ENCODE measurements at regions not wholly inside any gene's neighbourhood (a gene's known extent, or its start where the extent isn't known, plus 50 kb on each side); places are given as distances from the start of the nearest gene placed in this dataset.
"Not testable (repeated sequence)": the region's sequence is repeated elsewhere in the genome, so short reads cannot be mapped to it uniquely, and the experiment has no call there.

- not testable (repeated sequence) for DNase-seq (ENCODE audit: low read depth)
These were observed 130.7 kb downstream of the UNC93B1 start for GRCh38 chr11:67873223-67873622.

GRCh38 chr11:67871168-67871567 lies 132.7 kb downstream of the UNC93B1 start:
- DNase-seq (ENCODE audit: low read depth): not testable (repeated sequence)

DNA sequence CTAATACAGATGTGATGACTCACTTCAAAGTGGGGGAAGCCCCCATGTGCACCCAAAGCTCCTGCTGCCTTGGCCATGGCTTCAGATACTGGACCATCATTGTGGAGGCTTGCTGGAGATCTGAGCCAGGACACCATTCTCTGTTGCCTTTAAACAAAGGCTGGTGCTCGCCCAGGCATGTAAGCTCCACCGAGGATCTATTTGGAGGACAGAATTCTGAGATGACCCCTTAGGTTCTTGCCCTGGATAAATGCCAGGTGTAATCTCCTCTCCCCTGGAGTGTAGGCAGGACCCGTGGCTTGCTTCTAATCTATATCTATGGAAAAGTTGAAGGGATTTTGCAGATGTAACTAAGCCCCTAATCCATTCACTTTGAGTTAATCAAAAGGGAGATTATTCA lies 141.0 kb downstream of the UNC93B1 start:
- not testable (repeated sequence) for DNase-seq (ENCODE audit: low read depth)

DNA sequence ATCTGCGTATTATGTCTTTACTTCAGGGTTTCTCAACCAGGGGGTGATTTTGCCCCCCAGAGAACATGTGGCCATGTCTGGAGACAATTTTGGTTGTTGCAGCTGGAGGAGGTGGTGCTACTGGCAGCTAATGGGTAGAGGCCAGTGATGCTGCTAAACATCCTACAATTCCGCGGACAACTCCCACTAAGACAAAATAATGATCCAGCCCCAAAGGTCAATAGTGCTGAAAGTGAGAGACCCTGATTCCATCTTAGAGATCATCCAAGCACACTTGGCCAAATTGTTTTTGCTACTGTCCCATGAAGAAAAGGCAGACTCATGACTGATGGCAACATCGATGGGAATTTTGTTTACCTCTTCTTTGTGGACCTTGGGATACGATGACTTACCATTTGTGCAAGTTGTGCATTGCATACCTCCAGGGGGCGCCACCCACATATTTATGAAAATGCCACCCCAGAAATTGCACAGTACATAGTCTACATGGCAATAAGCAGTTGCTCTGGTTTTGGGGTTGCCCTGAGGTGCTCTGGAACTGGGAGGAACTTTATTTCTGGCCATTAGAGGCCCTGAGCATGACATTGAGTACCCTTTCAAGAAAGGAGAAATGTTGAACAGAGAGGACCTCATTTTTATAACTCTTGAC lies 144.3 kb downstream of the UNC93B1 start:
- not testable (repeated sequence) for DNase-seq (ENCODE audit: low read depth)

- not testable (repeated sequence) for DNase-seq (ENCODE audit: low read depth)
These were observed 153.2 kb downstream of the UNC93B1 start for GRCh38 chr11:67850747-67851146.

- DNase-seq (ENCODE audit: low read depth): not testable (repeated sequence)
These were observed 154.1 kb downstream of the UNC93B1 start for GRCh38 chr11:67849766-67850165.

- not testable (repeated sequence) for DNase-seq (ENCODE audit: low read depth)
These were observed 155.7 kb downstream of the UNC93B1 start for GRCh38 chr11:67847896-67848875.

- DNase-seq (ENCODE audit: low read depth): not testable (repeated sequence)
These were observed 157.6 kb downstream of the UNC93B1 start for GRCh38 chr11:67846303-67846702.

GRCh38 chr11:67845296-67845695 lies 158.6 kb downstream of the UNC93B1 start:
- DNase-seq (ENCODE audit: low read depth): not testable (repeated sequence)

GRCh38 chr11:67840599-67840998 lies 163.3 kb downstream of the UNC93B1 start:
- DNase-seq (ENCODE audit: low read depth): not testable (repeated sequence)

- DNase-seq (ENCODE audit: low read depth): not testable (repeated sequence)
These were observed 155.7 kb upstream of the ALDH3B2 start for GRCh38 chr11:67830152-67830551.

DNA sequence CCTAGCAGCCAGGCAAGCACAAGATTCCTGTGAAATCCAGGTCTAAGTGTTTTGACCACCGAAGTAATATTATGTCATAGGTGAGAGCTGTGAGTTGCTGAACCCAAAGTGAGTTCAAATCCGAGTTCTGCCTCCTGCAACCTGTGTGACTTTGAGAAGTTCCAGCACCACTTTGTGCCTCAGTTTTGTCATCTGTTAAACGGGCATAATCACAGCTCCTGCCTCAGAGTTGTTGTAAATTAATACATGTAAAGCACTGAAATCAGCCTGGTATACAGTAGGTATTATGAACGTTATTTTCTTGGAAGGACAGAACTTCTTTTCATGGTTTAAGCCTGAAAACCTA lies 152.5 kb upstream of the ALDH3B2 start:
- DNase-seq (ENCODE audit: low read depth): not testable (repeated sequence)

GRCh38 chr11:67826028-67826950 lies 151.9 kb upstream of the ALDH3B2 start:
- not testable (repeated sequence) for DNase-seq (ENCODE audit: low read depth)

DNA sequence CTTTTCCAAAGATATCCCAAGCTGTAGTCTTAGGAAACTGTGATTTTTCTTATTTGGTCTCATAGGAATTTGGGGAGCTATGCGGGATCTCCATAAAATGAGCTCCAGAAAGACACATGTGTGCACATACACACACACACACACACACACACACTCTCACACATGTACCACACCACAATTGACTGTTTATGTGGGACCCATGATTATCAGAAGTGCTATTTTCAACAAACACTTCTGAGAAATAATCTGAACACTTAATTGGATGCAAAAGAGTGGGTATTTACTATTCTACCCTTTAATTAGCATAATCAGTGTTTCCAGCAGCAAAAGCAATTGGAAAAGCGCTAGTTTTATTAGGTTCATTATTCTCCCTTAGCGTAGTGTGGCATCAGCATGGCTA lies 150.4 kb upstream of the ALDH3B2 start:
- not testable (repeated sequence) for DNase-seq (ENCODE audit: low read depth)

DNA sequence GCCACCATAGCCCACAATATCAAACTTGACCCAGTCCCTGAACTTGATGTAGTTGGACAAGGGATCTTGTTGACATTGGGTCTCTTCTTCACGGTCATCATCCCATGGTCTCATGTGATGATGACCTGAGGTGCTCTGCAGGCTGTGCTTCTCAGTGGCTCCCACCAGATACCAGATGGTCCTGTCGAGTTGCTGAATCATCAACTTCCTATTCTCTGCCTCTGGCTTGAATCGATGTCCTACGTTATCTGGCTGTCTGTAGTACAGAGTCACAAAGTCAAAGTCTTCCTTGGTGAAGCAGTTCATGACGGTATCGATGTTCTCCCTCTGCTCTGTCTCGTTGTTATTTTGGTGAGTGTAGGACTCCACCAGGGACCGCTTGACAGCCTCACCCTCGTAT lies 145.7 kb upstream of the ALDH3B2 start:
- no peak for DNase-seq (ENCODE audit: low read depth)

DNA sequence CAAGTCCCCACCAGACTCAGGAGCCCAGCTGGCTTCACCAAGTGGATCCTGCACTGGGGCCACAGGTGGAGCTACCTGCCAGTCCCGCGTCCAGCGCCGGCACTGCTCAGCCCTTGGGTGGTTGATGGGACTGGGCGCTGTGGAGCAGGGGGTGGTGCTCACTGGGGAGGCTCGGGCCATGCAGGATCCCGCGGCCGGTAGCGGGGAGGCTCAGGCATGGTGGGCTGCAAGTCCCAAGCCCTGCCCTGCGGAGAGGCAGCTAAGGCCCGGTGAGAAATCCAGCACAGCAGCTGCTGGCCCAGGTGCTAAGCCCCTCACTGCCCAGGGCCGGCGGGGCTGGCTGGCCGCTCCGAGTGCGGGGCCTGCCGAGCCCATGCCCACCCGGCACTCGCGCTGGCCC lies 143.1 kb upstream of the ALDH3B2 start:
- not testable (repeated sequence) for DNase-seq (ENCODE audit: low read depth)

- not testable (repeated sequence) for DNase-seq (ENCODE audit: low read depth)
These were observed 134.9 kb upstream of the ALDH3B2 start for GRCh38 chr11:67809301-67809700.

GRCh38 chr11:67807896-67808295 lies 133.5 kb upstream of the ALDH3B2 start:
- not testable (repeated sequence) for DNase-seq (ENCODE audit: low read depth)

DNA sequence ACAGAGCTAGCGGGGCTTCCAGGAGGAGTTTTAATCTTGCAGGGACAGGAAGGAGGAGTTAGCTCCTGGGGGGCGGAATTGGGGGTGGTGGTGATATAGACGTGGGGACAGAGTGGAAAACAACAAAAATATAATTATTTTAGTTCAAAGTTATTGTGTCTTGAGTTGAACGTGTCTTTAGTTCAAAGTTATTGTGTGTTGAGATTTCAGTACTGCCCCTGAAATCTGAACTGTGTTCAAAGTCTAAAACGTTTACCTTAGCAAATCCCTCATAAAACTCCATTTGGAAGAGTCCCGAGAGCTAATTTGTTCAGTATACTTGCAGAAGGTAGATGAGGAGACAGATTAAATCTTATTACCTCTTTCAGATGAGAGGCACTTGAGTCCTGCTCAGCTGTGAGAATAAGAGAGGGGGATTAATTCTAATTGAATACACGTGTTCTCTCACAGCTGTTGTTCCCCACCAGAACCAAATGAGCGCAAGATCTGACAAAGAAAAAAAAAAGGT lies 132.4 kb upstream of the ALDH3B2 start:
- not testable (repeated sequence) for DNase-seq (ENCODE audit: low read depth)

GRCh38 chr11:67806183-67806582 lies 131.8 kb upstream of the ALDH3B2 start:
- DNase-seq (ENCODE audit: low read depth): not testable (repeated sequence)

- DNase-seq (ENCODE audit: low read depth): peak; percentile 83
These were observed 131.1 kb upstream of the ALDH3B2 start for GRCh38 chr11:67805253-67806126.
